Left renal pelvis (tissue), 4 donors: ENCODE measurements at regions not wholly inside any gene's neighbourhood (a gene's known extent, or its start where the extent isn't known, plus 50 kb on each side); places are given as distances from the start of the nearest gene placed in this dataset.

Source experiments
- DNase-seq, 4 donors: peaks; one replicate each; pipeline ENCODE4 v3.0.0-alpha.2; 2013; ENCODE audit warnings: low read depth in 4 of 4, low spot score in 3 of 4

- DNase-seq, result no peak
Observed at GRCh38 chr17:77437747-77438146, 297.0 kb downstream of the SEC14L1 start.

- no peak for DNase-seq
Observed at GRCh38 chr17:77438241-77439188, 297.7 kb downstream of the SEC14L1 start.

DNA sequence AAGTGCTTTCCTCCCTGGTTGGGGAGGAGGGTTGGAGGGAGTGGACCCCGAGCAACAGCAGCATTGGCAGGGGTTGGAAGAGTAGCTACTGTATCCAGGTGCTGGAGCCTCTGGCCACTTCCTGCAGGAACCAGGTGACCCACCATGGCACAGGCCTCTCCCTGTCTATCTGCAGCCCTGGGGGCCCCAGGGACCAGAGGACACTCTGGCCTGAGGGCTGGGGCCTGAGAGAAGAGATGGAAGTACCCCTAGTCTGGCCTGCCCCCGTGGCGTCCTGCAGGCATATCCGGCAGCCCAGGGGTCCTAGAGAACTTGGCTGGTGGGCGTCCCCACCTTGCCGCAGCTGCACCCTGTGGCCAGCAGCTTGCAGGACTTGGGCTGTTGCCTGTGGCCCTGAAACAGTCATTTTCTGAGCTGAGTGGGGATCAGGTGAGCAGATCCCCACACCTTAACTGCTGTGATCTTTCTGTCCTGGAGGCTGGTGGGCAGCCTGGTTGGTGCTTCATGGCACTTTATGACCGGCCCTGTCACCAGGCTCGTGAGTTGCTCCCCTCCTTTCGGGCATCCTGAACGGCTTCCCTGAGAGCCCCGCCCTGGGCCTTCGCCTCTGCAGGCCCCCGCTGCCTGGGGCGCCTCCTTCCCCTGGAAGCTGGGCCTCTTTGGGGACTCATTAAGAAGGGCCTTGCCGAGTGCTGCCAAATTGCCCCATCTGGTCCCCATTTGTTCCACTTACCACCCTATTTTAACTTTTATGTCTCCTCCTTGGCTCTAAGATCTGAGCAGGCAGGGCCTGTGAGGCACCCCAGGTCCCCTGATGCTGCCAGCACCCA, 298.6 kb downstream of the SEC14L1 start:
- no peak for DNase-seq

- no peak for DNase-seq
Observed at GRCh38 chr17:77440560-77440981, 299.8 kb downstream of the SEC14L1 start.

DNA sequence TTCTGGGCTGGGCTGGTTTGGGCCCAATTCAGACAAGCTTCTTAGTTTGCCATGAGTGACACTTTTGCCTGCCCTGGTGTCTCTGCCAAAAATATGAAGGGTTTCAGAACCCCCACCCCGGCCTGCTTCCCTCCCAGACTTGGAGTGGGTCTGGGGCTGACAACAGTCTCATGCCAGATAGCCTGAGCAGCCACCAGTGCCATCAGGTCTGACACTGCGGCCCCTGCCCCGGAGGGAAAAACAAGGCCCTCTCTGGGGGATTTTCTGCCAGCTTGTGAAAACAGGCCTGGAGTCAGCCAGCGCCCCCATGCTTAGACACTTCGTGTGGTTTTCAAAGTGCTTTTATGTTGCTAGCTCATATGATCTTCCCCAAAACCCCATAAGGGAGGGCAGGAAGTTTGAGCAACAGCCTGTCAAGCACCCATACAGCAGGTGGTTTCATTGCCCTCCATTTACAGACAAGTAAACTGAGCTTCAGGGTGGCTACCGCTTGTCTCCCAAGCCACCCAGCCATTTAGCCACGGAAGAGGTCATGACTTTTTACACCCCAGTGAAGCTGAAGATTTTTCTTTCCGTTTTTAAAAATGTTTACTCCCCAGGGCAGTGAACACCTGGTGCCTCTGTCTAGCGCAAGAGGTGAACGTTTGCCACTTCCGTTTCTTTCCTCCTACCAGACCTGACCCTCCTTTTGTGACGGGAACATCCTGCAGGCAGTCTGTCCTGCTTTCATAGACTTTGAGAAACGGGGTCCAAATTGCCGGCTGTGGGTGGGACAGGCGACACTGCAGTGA, 300.6 kb downstream of the SEC14L1 start:
- no peak for DNase-seq

DNA sequence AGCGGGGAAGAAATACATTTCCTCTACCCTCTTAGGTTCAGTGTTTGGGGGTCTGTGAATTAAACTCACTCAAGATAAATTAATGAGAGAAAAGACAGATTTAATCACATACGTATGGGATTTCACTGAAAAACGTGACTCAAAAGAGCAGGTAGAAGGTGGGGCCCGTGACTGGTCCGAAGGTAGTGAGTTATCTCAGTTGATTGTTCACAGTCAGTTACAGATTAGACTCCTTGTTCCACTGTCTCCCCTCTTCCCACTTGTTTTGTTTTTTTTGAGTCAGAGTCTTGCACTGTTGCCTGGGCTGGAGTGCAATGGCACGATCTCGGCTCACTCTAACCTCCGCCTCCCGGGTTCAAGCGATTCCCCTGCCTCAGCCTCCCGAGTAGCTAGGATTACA, 301.2 kb downstream of the SEC14L1 start:
- no peak for DNase-seq

DNA sequence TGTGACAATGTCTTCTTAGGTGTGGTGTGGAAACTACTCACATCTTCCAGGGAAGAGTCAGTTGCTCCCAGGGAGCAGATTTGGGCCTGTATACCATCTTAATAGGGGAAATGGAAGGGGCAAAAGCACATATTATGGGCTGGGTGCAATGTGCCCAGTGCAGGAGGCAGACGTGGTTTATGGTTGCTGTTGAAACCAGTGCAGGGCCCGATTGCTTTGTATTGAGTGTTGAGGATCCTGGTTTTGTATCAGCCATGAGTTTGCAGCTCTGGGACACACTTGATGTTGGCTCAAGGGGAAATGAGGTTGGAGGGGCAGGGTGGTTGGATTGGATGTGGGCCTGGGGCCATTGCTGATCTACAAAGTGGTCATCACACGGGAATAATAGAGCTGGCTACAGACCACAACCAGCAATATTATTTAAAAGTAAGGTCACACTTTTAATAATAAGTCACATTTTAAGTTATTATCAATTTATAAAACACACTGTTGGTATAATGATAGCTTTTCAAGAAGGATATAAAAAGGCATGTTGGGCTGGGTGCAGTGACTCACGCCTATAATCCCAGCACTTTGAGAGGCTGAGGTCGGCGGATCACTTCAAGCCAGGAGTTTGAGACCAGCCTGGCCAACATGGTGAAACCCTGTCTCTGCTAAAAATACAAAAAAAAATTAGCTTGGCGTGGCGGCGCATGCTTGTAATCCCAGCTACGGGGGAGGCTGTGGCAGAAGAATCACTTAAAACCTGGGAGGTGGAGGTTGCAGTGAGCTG, 302.4 kb downstream of the SEC14L1 start:
- DNase-seq, result no peak

DNA sequence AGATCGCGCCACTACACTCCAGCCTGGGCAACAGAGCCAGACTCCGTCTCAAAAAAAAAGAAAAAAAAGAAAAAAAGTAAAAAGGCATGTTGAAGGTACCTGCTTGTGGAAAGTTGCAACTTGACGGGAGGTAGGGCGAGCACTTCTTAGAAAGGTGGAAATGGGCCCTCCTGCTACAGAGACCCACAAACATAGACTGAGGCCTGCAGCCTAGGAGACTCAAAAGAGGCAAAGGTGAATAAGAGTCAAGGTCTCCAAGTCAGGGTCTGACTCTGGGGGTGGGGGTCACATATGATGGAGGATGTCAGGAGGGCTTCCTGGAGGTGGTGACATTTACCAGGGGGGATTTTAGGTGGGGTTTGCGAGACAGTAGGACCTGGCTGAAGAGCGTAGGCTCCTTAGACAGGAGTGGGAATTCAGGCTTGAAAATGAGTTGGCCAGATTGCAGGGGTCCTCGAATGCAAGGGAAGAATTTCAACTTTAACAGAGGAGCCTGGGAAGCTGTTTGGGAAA, 303.0 kb downstream of the SEC14L1 start:
- DNase-seq, result no peak

DNA sequence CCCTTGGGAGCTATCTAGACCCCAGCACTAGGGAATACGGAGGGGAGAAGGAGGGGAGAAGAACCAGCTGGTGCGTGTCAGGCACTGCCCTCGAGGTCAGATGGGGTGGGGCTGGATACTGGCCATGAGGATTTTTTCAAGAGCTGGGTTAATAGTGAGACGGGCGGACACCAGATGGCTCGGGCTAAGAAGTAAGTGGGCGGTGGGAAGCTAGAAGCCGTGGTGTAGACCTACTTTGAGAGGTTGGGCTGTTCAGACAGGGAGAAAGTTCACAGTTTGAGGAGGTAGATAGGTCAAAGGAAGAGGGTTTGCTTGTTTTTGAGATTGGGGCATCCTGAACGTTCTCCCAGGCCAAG, 303.8 kb downstream of the SEC14L1 start:
- no peak for DNase-seq

- DNase-seq, result no peak
Observed at GRCh38 chr17:77444984-77445759, 304.4 kb downstream of the SEC14L1 start.

GRCh38 chr17:77445760-77446532, 305.2 kb downstream of the SEC14L1 start:
- no peak for DNase-seq

DNA sequence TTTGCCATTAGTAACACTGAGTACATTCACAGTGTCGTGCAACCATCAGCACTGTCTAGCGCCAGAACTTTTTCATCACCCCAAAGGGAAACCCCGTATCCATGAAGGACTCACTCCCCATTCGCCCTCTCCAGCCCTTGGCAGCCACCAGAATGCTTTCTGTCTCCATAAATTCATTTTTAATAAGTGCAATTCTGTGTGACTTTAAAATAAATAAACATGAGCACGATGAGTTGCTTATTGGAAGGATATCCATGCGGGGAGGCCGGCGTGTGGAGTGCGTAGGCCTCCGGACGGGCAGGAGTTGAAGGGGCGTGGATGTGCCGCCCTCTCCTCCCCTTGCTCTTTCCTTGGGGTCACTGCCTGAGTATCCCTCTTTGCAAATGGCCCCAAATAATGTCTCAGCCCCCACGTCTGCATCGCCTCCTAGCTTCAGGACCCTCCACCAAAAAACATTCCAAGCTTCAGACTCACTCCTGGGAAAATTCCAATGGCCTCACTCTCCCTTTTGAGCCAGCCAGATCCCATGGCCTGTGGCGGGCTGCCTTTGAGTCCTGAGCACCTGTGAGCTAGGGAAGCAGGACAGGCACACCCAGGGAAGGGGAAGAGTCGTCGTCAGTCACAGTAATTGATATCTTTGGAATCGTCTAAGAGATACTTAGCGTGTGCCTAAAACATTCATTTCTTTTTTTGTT, 306.3 kb downstream of the SEC14L1 start:
- DNase-seq, result no peak

- DNase-seq, result no peak
Observed at GRCh38 chr17:77449373-77449907, 308.7 kb downstream of the SEC14L1 start.

DNA sequence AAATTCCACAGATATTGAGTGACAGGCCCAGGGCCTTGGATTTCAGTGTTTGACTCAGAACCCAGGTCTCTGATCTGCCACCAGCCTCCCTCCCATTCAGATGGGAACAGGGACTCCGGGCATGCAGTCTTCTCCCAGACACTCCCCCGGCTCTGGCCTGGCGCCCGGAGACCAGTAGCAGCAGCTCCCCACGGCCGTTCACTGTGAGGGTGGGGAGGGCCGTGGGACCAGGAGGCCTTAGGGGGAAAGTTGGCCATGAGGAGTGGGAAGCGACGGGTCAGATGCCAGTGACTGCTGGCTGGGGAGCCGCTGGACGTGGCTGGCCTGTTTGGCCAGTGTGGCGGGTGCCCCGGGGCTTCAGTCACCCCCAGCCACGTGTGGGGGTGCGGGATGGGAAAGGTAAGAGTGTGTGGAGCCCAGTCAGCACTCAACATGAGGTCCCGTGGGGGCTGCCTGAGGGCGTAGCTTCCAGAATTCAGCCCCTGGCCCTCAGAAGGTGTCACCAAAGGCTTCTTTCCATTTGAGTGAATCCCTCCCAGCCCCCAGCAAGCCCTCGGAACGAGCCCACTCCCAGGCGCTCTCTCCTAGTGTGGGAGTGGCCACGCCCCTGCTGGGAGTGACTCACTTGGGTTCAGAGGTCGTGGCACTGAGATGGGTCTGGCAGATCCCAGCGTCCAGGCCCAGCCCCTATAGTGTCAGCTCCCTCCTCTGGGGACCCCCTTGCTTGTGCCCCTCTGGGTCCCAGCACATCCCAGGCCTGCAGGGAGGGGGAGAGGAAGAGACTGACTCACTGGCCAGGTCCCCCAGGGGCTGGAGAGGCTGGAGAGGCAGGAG, 309.4 kb downstream of the SEC14L1 start:
- no peak for DNase-seq

- no peak for DNase-seq
Observed at GRCh38 chr17:77450742-77451244, 310.0 kb downstream of the SEC14L1 start.

GRCh38 chr17:77451245-77451893, 310.6 kb downstream of the SEC14L1 start:
- no peak for DNase-seq
